GM21723 (cell line): ENCODE measurements at regions not wholly inside any gene's neighbourhood (a gene's known extent, or its start where the extent isn't known, plus 50 kb on each side); places are given as distances from the start of the nearest gene placed in this dataset.
A peak's percentile ranks its signal among the peaks of the same experiment; 100 is the strongest.
"Not testable (repeated sequence)": the region's sequence is repeated elsewhere in the genome, so short reads cannot be mapped to it uniquely, and the experiment has no call there.

Source experiments
- ATAC-seq: cut with Tn5 transposase; IDR thresholded peaks from one replicate; pipeline ENCODE4 v1.9.1; 2021; ENCODE audit warnings: mild to moderate bottlenecking, moderate library complexity; ENCODE audit not compliant: unreplicated experiment

DNA sequence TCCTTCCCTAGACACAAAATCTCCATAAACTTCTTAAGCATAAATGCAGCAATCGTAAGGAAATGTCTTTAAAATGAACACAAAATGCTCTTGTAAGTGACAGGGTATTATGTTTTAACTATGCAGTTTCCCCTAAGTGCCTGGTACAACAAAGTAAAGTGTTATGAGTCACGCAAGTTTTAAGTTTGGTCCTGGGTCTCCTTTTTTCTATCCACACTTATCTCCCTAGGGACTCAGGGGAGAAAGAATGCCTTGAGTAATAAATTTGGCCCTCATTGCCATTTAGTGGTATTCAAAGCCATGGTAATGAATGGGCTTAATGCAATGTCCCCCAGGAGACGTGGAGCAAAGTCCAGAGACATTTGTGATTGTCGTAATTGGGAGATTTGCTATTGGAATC, 149.1 kb downstream of the MAGEB17 start:
- no peak for ATAC-seq

- ATAC-seq = no peak
Measured at GRCh38 chrX:16319929-16320328, 152.6 kb downstream of the MAGEB17 start.

- no peak for ATAC-seq
Measured at GRCh38 chrX:16320765-16321355, 153.6 kb downstream of the MAGEB17 start.

- no peak for ATAC-seq
Measured at GRCh38 chrX:16333453-16333852, 166.2 kb downstream of the MAGEB17 start.

DNA sequence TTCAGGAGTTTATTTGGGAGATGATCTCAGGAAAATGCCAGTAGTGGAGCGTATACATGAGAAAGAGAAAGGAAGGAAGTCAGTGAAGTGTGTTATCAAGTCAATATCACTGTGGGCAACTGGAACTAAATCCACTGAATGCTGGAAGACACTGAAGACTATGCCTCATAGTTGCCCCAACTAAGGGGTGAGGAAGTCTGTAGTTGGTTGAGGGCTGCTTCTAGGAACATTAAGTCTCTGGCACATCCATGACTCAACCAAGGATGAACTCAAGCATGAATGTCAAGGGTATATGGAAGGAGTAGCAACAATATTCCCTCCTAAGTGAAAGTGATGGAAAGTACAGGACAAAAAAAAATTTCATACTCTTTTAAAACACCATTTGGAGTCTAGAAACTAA, 167.9 kb downstream of the MAGEB17 start:
- no peak for ATAC-seq

GRCh38 chrX:16347968-16348670, 180.8 kb downstream of the MAGEB17 start:
- no peak for ATAC-seq

- no peak for ATAC-seq
Measured at GRCh38 chrX:16357902-16358301, 190.6 kb downstream of the MAGEB17 start.

DNA sequence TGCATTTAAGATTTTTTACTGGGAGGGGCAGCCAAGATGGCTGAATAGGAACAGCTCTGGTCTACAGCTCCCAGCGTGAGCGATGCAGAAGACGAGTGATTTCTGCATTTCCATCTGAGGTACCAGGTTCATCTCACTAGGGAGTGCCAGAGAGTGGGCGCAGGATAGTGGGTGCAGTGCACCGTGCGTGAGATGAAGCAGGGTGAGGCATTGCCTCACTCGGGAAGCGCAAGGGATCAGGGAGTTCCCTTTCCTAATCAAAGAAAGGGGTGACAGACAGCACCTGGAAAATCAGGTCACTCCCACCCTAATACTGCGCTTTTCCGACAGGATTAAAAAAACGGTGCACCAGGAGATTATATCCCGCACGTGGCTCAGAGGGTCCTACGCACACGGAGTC, 192.8 kb downstream of the MAGEB17 start:
- not testable (repeated sequence) for ATAC-seq

DNA sequence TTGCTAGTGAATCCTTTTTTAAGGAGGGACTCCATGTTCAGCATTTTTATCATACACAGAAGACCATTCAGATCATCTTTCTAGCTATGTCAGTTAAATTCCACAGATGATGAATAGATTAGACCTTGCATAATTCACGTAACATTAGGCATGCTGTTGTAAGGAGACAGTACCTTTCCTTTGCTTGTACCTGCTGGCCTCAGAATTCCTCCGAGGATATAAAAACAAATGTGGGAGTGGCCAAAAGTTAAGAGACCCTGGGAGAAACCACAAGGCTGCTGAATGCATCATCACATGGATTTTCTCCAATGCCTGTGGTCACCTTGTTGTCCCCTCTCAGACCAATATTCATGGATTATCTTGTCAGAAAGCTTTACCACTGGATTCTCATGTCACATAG, 201.4 kb downstream of the MAGEB17 start:
- ATAC-seq = no peak

GRCh38 chrX:16376056-16376455, 208.8 kb downstream of the MAGEB17 start:
- ATAC-seq = no peak

DNA sequence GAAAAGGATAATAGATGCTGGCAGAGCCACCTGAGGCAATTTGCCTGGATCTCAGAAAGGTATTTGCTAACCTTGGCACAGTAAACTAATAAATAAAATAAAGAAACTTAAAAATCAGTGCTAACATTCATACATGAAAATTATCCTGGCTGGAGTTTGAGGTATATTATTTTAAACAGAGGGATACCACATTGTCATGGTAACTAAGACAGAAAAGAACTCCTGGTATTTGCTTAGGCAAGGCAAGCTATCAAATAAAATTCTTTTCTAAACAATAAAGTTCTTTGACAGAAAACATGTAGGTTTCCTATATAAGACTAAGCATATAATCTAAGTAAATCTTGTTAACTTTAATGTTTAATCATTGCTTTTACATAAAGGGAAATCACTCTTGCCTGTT, 218.8 kb downstream of the MAGEB17 start:
- no peak for ATAC-seq

DNA sequence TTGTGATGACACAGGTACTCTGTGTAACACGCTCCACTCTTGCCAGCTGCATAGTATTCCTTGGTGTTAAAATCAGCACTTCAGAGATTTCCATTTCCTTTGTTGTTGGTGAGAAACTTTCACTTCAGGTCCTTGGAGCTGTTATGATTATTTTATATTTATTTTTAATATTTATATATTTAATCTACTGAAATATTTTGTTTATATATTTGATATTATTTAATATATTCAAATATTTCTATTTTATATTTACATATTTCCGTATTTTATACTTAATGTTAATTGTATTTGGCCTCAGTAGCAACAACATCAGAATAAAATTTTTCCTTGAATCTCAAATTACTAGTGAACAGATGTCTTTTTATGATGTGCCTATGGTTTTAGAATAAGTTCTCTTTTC, 225.3 kb downstream of the MAGEB17 start:
- no peak for ATAC-seq

GRCh38 chrX:16394290-16394689, 227.0 kb downstream of the MAGEB17 start:
- ATAC-seq = no peak

- no peak for ATAC-seq
Measured at GRCh38 chrX:16403808-16404207, 236.5 kb downstream of the MAGEB17 start.

DNA sequence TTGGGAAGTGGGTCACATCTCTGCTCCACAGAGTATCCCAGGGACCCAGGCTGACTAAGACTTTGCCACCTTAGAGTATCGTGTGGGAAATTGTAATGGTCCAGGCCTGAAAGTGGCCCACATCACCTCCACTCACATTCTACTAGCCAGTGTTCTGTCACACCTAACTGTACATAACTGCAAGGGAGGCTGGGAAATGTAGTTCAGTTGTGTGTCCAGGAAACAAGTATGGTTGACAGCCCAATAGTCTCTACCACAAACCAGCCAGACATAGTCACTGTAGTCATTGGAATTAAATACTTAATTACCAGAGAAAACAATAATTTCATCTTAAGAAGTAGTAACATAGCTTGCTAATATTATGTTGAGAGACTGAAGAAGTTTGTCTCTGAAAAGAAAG, 233.4 kb upstream of the S100G start:
- ATAC-seq = no peak

DNA sequence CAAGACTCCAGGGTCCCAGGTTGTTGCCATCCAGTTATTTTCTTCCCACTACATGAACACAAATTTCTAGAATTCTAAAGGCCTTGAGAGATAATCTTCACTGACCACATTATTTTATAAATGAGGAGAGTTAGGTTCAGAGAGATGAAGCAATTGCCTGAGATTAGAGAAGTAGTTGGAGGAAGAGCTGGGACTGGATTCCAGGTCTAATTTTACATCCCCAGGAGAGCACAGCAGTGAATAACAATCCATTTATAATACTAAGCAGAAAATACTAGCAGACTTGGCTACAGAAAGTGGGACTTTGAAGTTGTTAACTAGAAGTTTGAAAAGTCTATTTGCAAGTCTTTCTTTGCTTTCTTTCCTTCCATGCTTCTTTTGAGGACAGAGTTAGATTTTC, 231.3 kb upstream of the S100G start:
- no peak for ATAC-seq

- no peak for ATAC-seq
Measured at GRCh38 chrX:16427668-16428067, 222.3 kb upstream of the S100G start.

GRCh38 chrX:16429406-16429805, 220.6 kb upstream of the S100G start:
- ATAC-seq = no peak

- ATAC-seq = no peak
Measured at GRCh38 chrX:16431266-16431665, 218.7 kb upstream of the S100G start.

GRCh38 chrX:16433021-16433420, 216.9 kb upstream of the S100G start:
- no peak for ATAC-seq

GRCh38 chrX:16435399-16435986, 214.5 kb upstream of the S100G start:
- no peak for ATAC-seq

DNA sequence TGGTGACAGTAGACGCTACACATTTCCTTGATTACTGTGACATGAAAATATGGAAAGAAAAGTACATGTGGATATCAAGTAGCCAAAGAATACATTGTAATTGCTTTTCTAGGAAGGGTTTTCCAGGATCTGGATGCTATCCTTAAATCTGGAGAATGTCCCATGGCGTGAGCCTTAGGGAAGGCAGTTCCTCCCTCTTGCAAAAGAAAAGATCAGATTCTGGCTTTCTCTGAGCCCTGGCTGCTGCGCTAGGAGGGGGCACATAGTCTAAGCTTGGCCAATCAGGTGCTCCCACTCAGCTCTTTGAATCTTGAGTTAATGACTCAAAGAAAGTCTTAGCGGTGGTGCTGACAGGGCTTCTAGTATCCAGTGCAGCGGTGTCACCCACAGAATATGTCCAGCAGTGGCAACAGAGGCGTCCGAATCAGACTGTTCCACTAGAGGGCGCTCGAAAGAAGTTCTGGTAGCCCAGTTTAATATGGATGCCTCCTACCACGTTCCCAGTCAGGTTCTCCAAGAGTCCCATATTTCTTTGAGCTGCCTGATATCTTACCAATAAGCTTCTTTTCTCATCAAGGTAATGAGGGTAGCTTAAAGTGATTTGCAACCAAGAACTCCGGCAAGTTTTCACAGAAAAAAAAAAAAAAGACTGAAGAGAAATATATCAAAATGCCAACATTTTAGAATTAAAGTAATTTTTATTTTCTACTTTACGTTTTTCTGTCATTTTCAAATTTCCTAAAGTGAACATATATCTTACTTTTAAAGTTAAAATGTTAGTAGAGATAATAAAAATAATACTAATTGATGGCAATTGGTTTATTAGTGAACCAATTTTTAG, 213.4 kb upstream of the S100G start:
- ATAC-seq = peak; percentile 68
